H1 (cell line): ENCODE measurements at regions not wholly inside any gene's neighbourhood (a gene's known extent, or its start where the extent isn't known, plus 50 kb on each side); places are given as distances from the start of the nearest gene placed in this dataset.

Experiments used
- CTCF ChIA-PET: fragments of 300-600 bp; sonication (Branson Sonifier 250); formaldehyde crosslinking; loops from one replicate; lab custom pipeline; 2021; ENCODE audit not compliant: partially characterized antibody; lab: Charles Lee
- POLR2A ChIA-PET: fragments of 300-600 bp; sonication (Branson Sonifier 250); formaldehyde crosslinking; loops from one replicate; lab custom pipeline; 2021; ENCODE audit warnings: inconsistent platforms; ENCODE audit not compliant: partially characterized antibody; lab: Charles Lee
- DNase-seq, 2 experiments: peaks; one replicate each; pipeline versions ENCODE4 v3.0.0 to v3.0.0-alpha.2; 2010 to 2022; ENCODE audit warnings: low spot score in 2 of 2, low read depth in 1 of 2, mixed read lengths in 1 of 2
- FAIRE-seq: peaks from 2 replicates; lab custom pipeline; 2011; peaks lifted over from hg19 to GRCh38; lab: Jason Lieb, UNC
- H2AFZ ChIP-seq: 2 replicates; pipeline ENCODE4 v1.8.1; 2012; ENCODE audit warnings: low read length, inconsistent platforms
- H2AK5ac ChIP-seq: 2 replicates; pipeline ENCODE4 v1.6.1; 2013; ENCODE audit warnings: low read depth, low read length
- H2BK120ac ChIP-seq: replicated peaks from 2 replicates; pipeline ENCODE3; 2013; ENCODE audit warnings: low read depth, low read length, inconsistent platforms
- H2BK12ac ChIP-seq: 2 replicates; pipeline ENCODE4 v1.6.1; 2013; ENCODE audit warnings: low read depth, low read length
- H2BK15ac ChIP-seq: 2 replicates; pipeline ENCODE4 v1.6.1; 2013; ENCODE audit warnings: low read length
- H2BK20ac ChIP-seq: 2 replicates; pipeline ENCODE4 v1.6.1; 2013; ENCODE audit warnings: low read length
- H2BK5ac ChIP-seq: 2 replicates; pipeline ENCODE4 v1.6.1; 2013; ENCODE audit warnings: low read depth, low read length
- H3K14ac ChIP-seq: 2 replicates; pipeline ENCODE4 v1.6.1; 2013; ENCODE audit warnings: inconsistent platforms; ENCODE audit not compliant: insufficient read length
- H3K18ac ChIP-seq: 2 replicates; pipeline ENCODE4 v1.6.1; 2013; ENCODE audit warnings: low read length; ENCODE audit errors: extremely low read depth
- H3K23ac ChIP-seq: 2 replicates; pipeline ENCODE4 v1.6.1; 2013; ENCODE audit warnings: inconsistent platforms; ENCODE audit not compliant: insufficient read length
- H3K23me2 ChIP-seq: 2 replicates; pipeline ENCODE4 v1.6.1; 2013; ENCODE audit warnings: low read depth, low read length
- H3K27ac ChIP-seq: 2 replicates; pipeline ENCODE4 v1.6.1; 2011; ENCODE audit warnings: low read depth, low read length, inconsistent platforms
- H3K27me3 ChIP-seq, 4 experiments: replicated peaks in 1 of 4; 1 replicate in 1 of 4; 2 replicates in 3 of 4; pipeline versions ENCODE4 v1.6.1 to v1.8.1; 2011 to 2013; ENCODE audit warnings: low read length in 3 of 4, mild to moderate bottlenecking in 3 of 4, inconsistent platforms in 2 of 4, mixed read lengths in 2 of 4, moderate library complexity in 1 of 4; ENCODE audit not compliant: control insufficient read depth in 3 of 4, insufficient read depth in 3 of 4; ENCODE audit errors: extremely low read depth in 1 of 4
- H3K36me3 ChIP-seq, 4 experiments: 2 replicates each; pipeline versions ENCODE4 v1.6.1 to v1.8.1; 2011 to 2013; ENCODE audit warnings: mild to moderate bottlenecking in 4 of 4, low read length in 3 of 4, moderate library complexity in 2 of 4, control low read depth in 1 of 4, inconsistent platforms in 1 of 4; ENCODE audit not compliant: insufficient read depth in 4 of 4, control insufficient read depth in 2 of 4
- H3K4ac ChIP-seq: replicated peaks from 2 replicates; pipeline ENCODE3; 2013; ENCODE audit warnings: low read length, low read depth, mixed read lengths, inconsistent platforms; ENCODE audit not compliant: insufficient read length
- H3K4me1 ChIP-seq, 4 experiments: replicated peaks in 1 of 4; 1 replicate in 1 of 4; 2 replicates in 3 of 4; pipeline versions ENCODE4 v1.6.1 to v1.8.1; 2011 to 2013; ENCODE audit warnings: low read length in 3 of 4, inconsistent platforms in 2 of 4, mixed read lengths in 1 of 4; ENCODE audit not compliant: insufficient read depth in 4 of 4, control insufficient read depth in 3 of 4
- H3K4me2 ChIP-seq, 2 experiments: 2 replicates each; pipeline versions ENCODE4 v1.6.1 to v1.8.1; 2011 to 2013; ENCODE audit warnings: low read depth in 2 of 2, low read length in 2 of 2, control low read depth in 1 of 2, inconsistent platforms in 1 of 2, mild to moderate bottlenecking in 1 of 2; ENCODE audit not compliant: insufficient read depth in 1 of 2
- H3K4me3 ChIP-seq, 4 experiments: fragments of 200-600, 300-600 bp in 1 of 4; sonication (generic), shearing (Covaris generic), sonication (Bioruptor Twin) in 1 of 4; 2 replicates each; pipeline versions ENCODE4 v1.5.1 to v1.8.1; 2011 to 2016; ENCODE audit warnings: low read length in 4 of 4, low read depth in 3 of 4, control low read depth in 2 of 4, inconsistent platforms in 2 of 4, mild to moderate bottlenecking in 2 of 4, mixed read lengths in 1 of 4, moderate library complexity in 1 of 4; ENCODE audit not compliant: insufficient read depth in 2 of 4; ENCODE audit errors: extremely low read depth in 1 of 4
- H3K56ac ChIP-seq: replicated peaks from 2 replicates; pipeline ENCODE3; 2013; ENCODE audit warnings: low read depth, mild to moderate bottlenecking, mixed read lengths, low read length, inconsistent platforms; ENCODE audit not compliant: insufficient read length
- H3K79me1 ChIP-seq: 2 replicates; pipeline ENCODE4 v1.6.1; 2013; ENCODE audit warnings: low read depth, low read length, control low read depth
- H3K79me2 ChIP-seq, 2 experiments: 2 replicates each; pipeline versions ENCODE4 v1.6.1 to v1.8.1; 2012 to 2013; ENCODE audit warnings: low read length in 2 of 2, mild to moderate bottlenecking in 2 of 2, inconsistent platforms in 1 of 2; ENCODE audit not compliant: insufficient read depth in 2 of 2, control insufficient read depth in 1 of 2
- H3K9ac ChIP-seq, 4 experiments: replicated peaks in 1 of 4; 1 replicate in 1 of 4; 2 replicates in 3 of 4; pipeline versions ENCODE4 v1.6.1 to v1.8.1; 2011 to 2013; ENCODE audit warnings: low read depth in 3 of 4, low read length in 3 of 4, control low read depth in 2 of 4, mild to moderate bottlenecking in 2 of 4, moderate library complexity in 2 of 4, inconsistent platforms in 1 of 4; ENCODE audit errors: extremely low read depth in 1 of 4
- H3K9me3 ChIP-seq, 2 experiments: 2 replicates each; pipeline versions ENCODE4 v1.6.1 to v1.8.1; 2012 to 2013; ENCODE audit warnings: mild to moderate bottlenecking in 2 of 2, moderate library complexity in 2 of 2, control low read depth in 1 of 2, inconsistent platforms in 1 of 2, low read depth in 1 of 2, low read length in 1 of 2, mixed read lengths in 1 of 2; ENCODE audit not compliant: insufficient read depth in 2 of 2
- H4K20me1 ChIP-seq, 2 experiments: replicated peaks in 1 of 2; 2 replicates each; pipeline versions ENCODE3 to v1.8.1; 2011 to 2013; ENCODE audit warnings: inconsistent platforms in 2 of 2, low read length in 2 of 2, mild to moderate bottlenecking in 1 of 2; ENCODE audit not compliant: insufficient read depth in 2 of 2, control insufficient read depth in 1 of 2
- H4K5ac ChIP-seq: 2 replicates; pipeline ENCODE4 v1.6.1; 2013; ENCODE audit warnings: low read length, low read depth, mixed read lengths, inconsistent platforms; ENCODE audit not compliant: insufficient read length
- H4K8ac ChIP-seq: 2 replicates; pipeline ENCODE4 v1.8.0; 2013; ENCODE audit warnings: mild to moderate bottlenecking, moderate library complexity, low read length, inconsistent platforms; ENCODE audit not compliant: insufficient read depth; ENCODE audit errors: extremely low read depth
- H4K91ac ChIP-seq: replicated peaks from 2 replicates; pipeline ENCODE3; 2013; ENCODE audit warnings: low read length, mixed read lengths, inconsistent platforms; ENCODE audit not compliant: insufficient read length
- CREB1 ChIP-seq: IDR thresholded peaks from 2 replicates; pipeline ENCODE4 v1.6.1; 2012; ENCODE audit warnings: inconsistent platforms
- KDM5A ChIP-seq: fragments of 200-600 bp; IDR thresholded peaks from 2 replicates; pipeline ENCODE4 v1.7.1; 2012; ENCODE audit warnings: mild to moderate bottlenecking, low read length, inconsistent platforms, mixed read lengths
- RNF2 ChIP-seq: fragments of 200-900, 300-1000 bp; sonication (generic); IDR thresholded peaks from 2 replicates; pipeline ENCODE4 v1.7.1; 2016; ENCODE audit warnings: borderline replicate concordance, low read depth, mild to moderate bottlenecking, antibody characterized with exemption, low read length; ENCODE audit not compliant: poor library complexity, severe bottlenecking; ENCODE audit errors: missing control alignments
- WGBS, 2 experiments: shearing (Covaris generic) in 1 of 2; methylation state at CpG; one replicate each; pipeline versions ENCODE4 v1.1.6 to v1.1.7; 2013 to 2015; ENCODE audit warnings: low lambda C conversion rate in 2 of 2, mixed read lengths in 2 of 2, inconsistent platforms in 1 of 2, low coverage in 1 of 2, missing lambda C conversion rate in 1 of 2; ENCODE audit not compliant: insufficient replicate concordance in 2 of 2, insufficient coverage in 1 of 2, insufficient read length in 1 of 2; ENCODE audit errors: extremely low coverage in 1 of 2, missing lambda C conversion rate in 1 of 2; 5-methylcytosine and 5-hydroxymethylcytosine counted together

GRCh38 chr7:21367081-21367480 lies 60.8 kb upstream of the SP4 start:
- Histone ChIP-seq H3K9ac (no peak overlapping the region; a peak in 1 of 7 replicates), H3K56ac (no peak overlapping the region), H4K8ac (no peak overlapping the region), H3K27me3 (no peaks in the 10 kb centered on the region), H2BK5ac (no peak overlapping the region), H3K4me3 (no peak overlapping the region), H3K36me3 (no peaks in the 10 kb centered on the region), H3K14ac (no peak overlapping the region), H2AK5ac (no peak overlapping the region), H3K27ac (no peak overlapping the region), H2BK20ac (no peak overlapping the region), H4K20me1 (no peaks in the 10 kb centered on the region), H3K79me2 (no peaks in the 10 kb centered on the region), H3K4ac (no peak overlapping the region), H3K23ac (no peak overlapping the region)
- FAIRE-seq = no peak
- POLR2A ChIA-PET = no interaction called here
- no peak for DNase-seq
- no peak for TF ChIP-seq RNF2
- TF ChIP-seq CREB1 = no peak
- TF ChIP-seq KDM5A = no peak
- TF ChIP-seq, all 59 proteins: peak for 0
- Histone ChIP-seq H4K5ac (no peak overlapping the region), H3K23me2 (no peaks in the 10 kb centered on the region), H3K79me1 (no peaks in the 10 kb centered on the region), H2BK15ac (no peak overlapping the region), H2BK12ac (no peak overlapping the region), H2BK120ac (no peak overlapping the region), H3K4me2 (no peak overlapping the region), H2AFZ (no peak overlapping the region), H3K18ac (no peak overlapping the region), H4K91ac (no peak overlapping the region), H3K9me3 (no peaks in the 10 kb centered on the region), H3K4me1 (peaks cover 0 to 8% (median 3%) of the 10 kb centered on the region in 4 experiments; a peak in 4 of 7 replicates)
- 94% methylated on average over 3 of the region's 3 CpGs; no CpG with 5 or more reads in 1 of the 2 experiments for WGBS, 2 experiments
- CTCF ChIA-PET = interaction anchor here (2.8 kb wide), 1 partner anchor 12 kb away, joined by 6 read pairs; no protein-coding TSS in a partner anchor
